Uterus (tissue), 3 donors: ENCODE measurements at regions not wholly inside any gene's neighbourhood (a gene's known extent, or its start where the extent isn't known, plus 50 kb on each side); places are given as distances from the start of the nearest gene placed in this dataset.

Experiments
- DNase-seq, 2 donors: peaks; one replicate each; pipeline ENCODE4 v3.0.0-alpha.2; 2019 to 2020
- H3K27ac ChIP-seq, 2 donors: fragments of 200-600 bp; sonication (generic); 1 replicate in 1 of 2; 2 replicates in 1 of 2; pipeline ENCODE4 v1.5.1; 2016 to 2018
- H3K27me3 ChIP-seq, 2 donors: fragments of 200-600 bp; sonication (generic); one replicate each; pipeline ENCODE4 v1.5.1; 2018 to 2019; ENCODE audit warnings: control low read depth in 1 of 2
- H3K36me3 ChIP-seq, 2 donors: fragments of 200-600 bp; sonication (generic); one replicate each; pipeline ENCODE4 v1.5.1; 2019; ENCODE audit warnings: control low read depth in 1 of 2
- H3K4me1 ChIP-seq, 2 donors: fragments of 200-600 bp; sonication (generic); one replicate each; pipeline ENCODE4 v1.5.1; 2018 to 2019; ENCODE audit warnings: control low read depth in 1 of 2
- H3K4me3 ChIP-seq, 2 donors: fragments of 200-600 bp; sonication (generic); 1 replicate in 1 of 2; 2 replicates in 1 of 2; pipeline ENCODE4 v1.5.1; 2018 to 2019; ENCODE audit warnings: mild to moderate bottlenecking in 1 of 2
- H3K9me3 ChIP-seq, 2 donors: fragments of 200-600 bp; sonication (generic); one replicate each; pipeline ENCODE4 v1.5.1; 2019; ENCODE audit warnings: control low read depth in 1 of 2
- CTCF ChIP-seq, 4 experiments: fragments of 200-600 bp in 2 of 4; fragments of 450-650 bp in 2 of 4; sonication (generic) in 2 of 4; IDR thresholded peaks; one replicate each; pipeline ENCODE4 v1.5.1; 2016 to 2019; ENCODE audit warnings: antibody characterized with exemption in 4 of 4, mild to moderate bottlenecking in 2 of 4, moderate library complexity in 1 of 4
- POLR2A ChIP-seq, 2 donors: fragments of 450-650 bp; IDR thresholded peaks; one replicate each; pipeline ENCODE4 v1.6.1; 2016; ENCODE audit warnings: antibody characterized with exemption in 2 of 2, mild to moderate bottlenecking in 1 of 2, moderate library complexity in 1 of 2
- intact Hi-C: fragments of 100-400 bp; cut with DNase I; formaldehyde crosslinking; loops from one replicate; pipeline ENCODE4 v1.15.1; 2023; ENCODE audit warnings: low total_unique reads
- donor health status: DM: yes; HTN: yes; CAD: no.

GRCh38 chr20:12022126-12022525 is 104.4 kb downstream of the BTBD3 start:
- no peaks in the 10 kb centered on the region for H3K4me1 ChIP-seq
- no peak for DNase-seq
- intact Hi-C loops: no loop called here
- no peaks in the 10 kb centered on the region for H3K27me3 ChIP-seq
- TF ChIP-seq CTCF (IDR thresholded peaks at IDR 0.05) (no peak), POLR2A (IDR thresholded peaks at IDR 0.05) (no peak)
- no peaks in the 10 kb centered on the region for H3K9me3 ChIP-seq
- no peaks in the 10 kb centered on the region for H3K36me3 ChIP-seq
- H3K27ac ChIP-seq: no peak overlapping the region
- no peak overlapping the region for H3K4me3 ChIP-seq

GRCh38 chr20:12023194-12023795 is 105.6 kb downstream of the BTBD3 start:
- intact Hi-C loops: no loop called here
- no peak overlapping the region for H3K27ac ChIP-seq
- H3K9me3 ChIP-seq: no peaks in the 10 kb centered on the region
- no peak for DNase-seq
- H3K27me3 ChIP-seq: no peaks in the 10 kb centered on the region
- TF ChIP-seq CTCF (IDR thresholded peaks at IDR 0.05): no peak
- H3K4me1 ChIP-seq: no peaks in the 10 kb centered on the region
- no peak overlapping the region for H3K4me3 ChIP-seq
- H3K36me3 ChIP-seq: no peaks in the 10 kb centered on the region

- Histone ChIP-seq H3K27ac (no peak overlapping the region), H3K36me3 (no peaks in the 10 kb centered on the region), H3K27me3 (no peaks in the 10 kb centered on the region), H3K9me3 (no peaks in the 10 kb centered on the region), H3K4me1 (no peaks in the 10 kb centered on the region), H3K4me3 (no peak overlapping the region)
- DNase-seq: no peak
- intact Hi-C loops: no loop called here
- TF ChIP-seq POLR2A (IDR thresholded peaks at IDR 0.05): no peak
- TF ChIP-seq CTCF (IDR thresholded peaks at IDR 0.05): no peak
These were observed 111.1 kb downstream of the BTBD3 start for GRCh38 chr20:12028771-12029170.

- Histone ChIP-seq H3K36me3 (no peaks in the 10 kb centered on the region), H3K4me3 (no peak overlapping the region), H3K27ac (no peak overlapping the region), H3K4me1 (no peaks in the 10 kb centered on the region), H3K9me3 (no peaks in the 10 kb centered on the region), H3K27me3 (no peaks in the 10 kb centered on the region)
- TF ChIP-seq POLR2A (IDR thresholded peaks at IDR 0.05): no peak
- TF ChIP-seq CTCF (IDR thresholded peaks at IDR 0.05): no peak
- no peak for DNase-seq
- intact Hi-C loops: loop anchor here (10.0 kb wide), 1 partner anchor 64 kb away; no protein-coding TSS in a partner anchor
These were observed 112.8 kb downstream of the BTBD3 start for GRCh38 chr20:12030470-12030869.

- Histone ChIP-seq H3K36me3 (no peaks in the 10 kb centered on the region), H3K27me3 (no peaks in the 10 kb centered on the region), H3K4me1 (no peaks in the 10 kb centered on the region), H3K9me3 (no peaks in the 10 kb centered on the region), H3K4me3 (no peak overlapping the region), H3K27ac (no peak overlapping the region)
- TF ChIP-seq POLR2A (IDR thresholded peaks at IDR 0.05) (no peak), CTCF (IDR thresholded peaks at IDR 0.05) (no peak)
- intact Hi-C loops: loop anchor here (10.0 kb wide), 1 partner anchor 59 kb away; no protein-coding TSS in a partner anchor
- no peak for DNase-seq
These were observed 118.4 kb downstream of the BTBD3 start for GRCh38 chr20:12036142-12036541.
